Thyroid gland (tissue), 4 donors: ENCODE measurements at regions not wholly inside any gene's neighbourhood (a gene's known extent, or its start where the extent isn't known, plus 50 kb on each side); places are given as distances from the start of the nearest gene placed in this dataset.

Source experiments
- POLR2A ChIP-seq, 2 donors: fragments of 450-650 bp; IDR thresholded peaks; one replicate each; pipeline ENCODE4 v1.6.1; 2017; ENCODE audit warnings: antibody characterized with exemption in 2 of 2, mild to moderate bottlenecking in 2 of 2, moderate library complexity in 1 of 2
- TF ChIP-seq, protein P1 (sequence below), 6 experiments: fragments of 200-600 bp in 3 of 6; fragments of 450-650 bp in 3 of 6; sonication (generic) in 3 of 6; IDR thresholded peaks; one replicate each; pipeline ENCODE4 v1.5.1; 2016 to 2019; ENCODE audit warnings: antibody characterized with exemption in 6 of 6, mild to moderate bottlenecking in 2 of 6, inconsistent platforms in 1 of 6, moderate library complexity in 1 of 6

DNA sequence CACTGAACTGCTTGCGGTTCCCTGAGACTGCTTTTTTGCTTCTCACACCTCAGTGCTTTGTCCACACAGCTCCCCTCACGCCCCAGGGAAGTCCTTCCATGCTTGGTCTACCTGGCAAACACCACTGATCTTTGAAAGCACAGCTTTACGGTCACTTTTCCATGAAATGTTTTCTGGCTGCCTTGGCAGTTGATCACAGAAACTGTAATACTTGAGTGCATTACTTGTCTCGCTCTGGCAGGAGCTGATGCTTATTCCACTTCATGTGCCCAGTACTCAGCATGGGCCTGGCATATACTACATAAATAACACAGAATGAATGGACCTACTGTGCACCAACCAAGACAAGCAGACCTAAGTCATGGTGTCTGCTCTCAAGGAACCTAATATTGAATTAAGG is 121.1 kb downstream of the MEX3B start:
- TF ChIP-seq, protein P1, sequence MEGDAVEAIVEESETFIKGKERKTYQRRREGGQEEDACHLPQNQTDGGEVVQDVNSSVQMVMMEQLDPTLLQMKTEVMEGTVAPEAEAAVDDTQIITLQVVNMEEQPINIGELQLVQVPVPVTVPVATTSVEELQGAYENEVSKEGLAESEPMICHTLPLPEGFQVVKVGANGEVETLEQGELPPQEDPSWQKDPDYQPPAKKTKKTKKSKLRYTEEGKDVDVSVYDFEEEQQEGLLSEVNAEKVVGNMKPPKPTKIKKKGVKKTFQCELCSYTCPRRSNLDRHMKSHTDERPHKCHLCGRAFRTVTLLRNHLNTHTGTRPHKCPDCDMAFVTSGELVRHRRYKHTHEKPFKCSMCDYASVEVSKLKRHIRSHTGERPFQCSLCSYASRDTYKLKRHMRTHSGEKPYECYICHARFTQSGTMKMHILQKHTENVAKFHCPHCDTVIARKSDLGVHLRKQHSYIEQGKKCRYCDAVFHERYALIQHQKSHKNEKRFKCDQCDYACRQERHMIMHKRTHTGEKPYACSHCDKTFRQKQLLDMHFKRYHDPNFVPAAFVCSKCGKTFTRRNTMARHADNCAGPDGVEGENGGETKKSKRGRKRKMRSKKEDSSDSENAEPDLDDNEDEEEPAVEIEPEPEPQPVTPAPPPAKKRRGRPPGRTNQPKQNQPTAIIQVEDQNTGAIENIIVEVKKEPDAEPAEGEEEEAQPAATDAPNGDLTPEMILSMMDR (IDR thresholded peaks at IDR 0.05), result no peak
- TF ChIP-seq POLR2A (IDR thresholded peaks at IDR 0.05), result no peak
